PC-3 (cell line): ENCODE measurements at regions not wholly inside any gene's neighbourhood (a gene's known extent, or its start where the extent isn't known, plus 50 kb on each side); places are given as distances from the start of the nearest gene placed in this dataset.

ENCODE experiments used
- CTCF ChIP-seq: fragments of 300-600 bp; sonication (generic); conservative IDR thresholded peaks from 2 replicates; pipeline ENCODE4 v1.5.1; 2017; ENCODE audit warnings: antibody characterized with exemption, low read depth, mild to moderate bottlenecking, low read length
- EZH2 ChIP-seq: fragments of 300-600 bp; sonication (generic); IDR thresholded peaks from one replicate; pipeline ENCODE4 v1.6.1; 2017; ENCODE audit warnings: antibody characterized with exemption, mild to moderate bottlenecking, low read length; ENCODE audit not compliant: unreplicated experiment
- EZH2phosphoT487 ChIP-seq: fragments of 300-600 bp; sonication (generic); IDR thresholded peaks from 2 replicates; pipeline ENCODE4 v1.6.1; 2018; ENCODE audit warnings: mild to moderate bottlenecking, antibody characterized with exemption, low read length, borderline replicate concordance

- TF ChIP-seq EZH2 (no peak), CTCF (no peak), EZH2phosphoT487 (no peak)
Observed at GRCh38 chr2:207390302-207391095, 139.3 kb upstream of the CREB1 start.
